ENCODE measurements at regions not wholly inside any gene's neighbourhood (a gene's known extent, or its start where the extent isn't known, plus 50 kb on each side); places are given as distances from the start of the nearest gene placed in this dataset.

DNA sequence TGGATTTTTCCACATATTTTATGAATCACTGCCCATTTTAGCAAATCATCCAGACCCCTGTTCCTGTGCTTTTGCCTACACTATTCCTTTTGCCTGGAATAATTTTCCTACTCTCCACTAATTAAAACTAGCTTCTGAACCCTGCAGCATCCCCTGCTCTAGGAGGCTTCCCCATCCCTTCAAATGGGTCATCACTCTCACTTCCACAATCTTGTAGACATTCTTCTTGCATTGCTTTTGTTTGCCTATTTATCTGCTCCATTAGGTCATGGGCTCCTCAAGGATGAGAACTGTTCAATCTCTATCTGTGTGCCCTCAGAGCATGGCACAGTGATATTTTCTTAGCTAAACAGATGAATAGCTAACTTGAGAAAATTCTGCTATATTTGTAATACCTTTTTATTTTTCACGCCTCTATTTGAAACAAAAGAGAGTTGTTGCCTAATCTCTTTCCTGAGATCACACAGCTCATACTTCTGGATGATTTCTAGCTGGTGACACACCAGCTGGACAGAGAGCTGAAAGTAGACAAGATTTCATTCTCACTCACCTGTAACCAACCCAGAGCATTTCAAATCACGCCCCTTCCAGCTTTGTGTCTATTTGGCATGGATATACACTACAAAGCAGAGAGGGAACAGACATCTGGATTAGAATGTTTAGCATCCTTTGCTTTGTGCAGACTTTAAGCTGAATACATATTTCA, 466.0 kb downstream of the FOXO1 start:
- no peak for TF ChIP-seq CTCF (IDR thresholded peaks at IDR 0.05)
- TF ChIP-seq EZH2phosphoT487 (IDR thresholded peaks at IDR 0.05): no peak
- no peak for TF ChIP-seq EZH2 (IDR thresholded peaks at IDR 0.05)
- Histone ChIP-seq H3K36me3 (no peaks in the 10 kb centered on the region), H3K27me3 (no peaks in the 10 kb centered on the region), H4K20me1 (ENCODE audit: low read depth) (no peaks in the 10 kb centered on the region), H3K27ac (no peak overlapping the region), H3K4me1 (no peaks in the 10 kb centered on the region), H3K4me3 (no peak overlapping the region), H3K9ac (no peak overlapping the region), H3K4me2 (no peak overlapping the region), H3F3A (ENCODE audit: low read depth) (no peaks in the 10 kb centered on the region), H3K79me2 (ENCODE audit: low read depth) (no peaks in the 10 kb centered on the region), H2AFZ (replicated peaks) (no peak overlapping the region), H3K9me3 (ENCODE audit: low read depth) (no peaks in the 10 kb centered on the region)
- H3K4me1 Mint-ChIP-seq: peaks cover 6% of the 10 kb centered on the region
- H3K4me3 Mint-ChIP-seq: no peak overlapping the region
- H3K9me3 Mint-ChIP-seq: no peaks in the 10 kb centered on the region
- no peaks in the 10 kb centered on the region for H3K36me3 Mint-ChIP-seq
- no peaks in the 10 kb centered on the region for H3K27me3 Mint-ChIP-seq (ENCODE audit: insufficient read depth, low read depth)
- DNase-seq (ENCODE audit: low spot score): no peak
- H3K27ac Mint-ChIP-seq: no peak overlapping the region

GRCh38 chr13:40204246-40204645, 462.2 kb downstream of the FOXO1 start:
- H3K36me3 ChIP-seq: no peaks in the 10 kb centered on the region
- H3K4me3 Mint-ChIP-seq: no peak overlapping the region
- DNase-seq (ENCODE audit: low spot score): no peak
- H3K79me2 ChIP-seq (ENCODE audit: low read depth): no peaks in the 10 kb centered on the region
- H3K4me2 ChIP-seq: no peak overlapping the region
- H3K27ac Mint-ChIP-seq: no peak overlapping the region
- H3K9me3 ChIP-seq (ENCODE audit: low read depth): no peaks in the 10 kb centered on the region
- H3K4me1 ChIP-seq: no peaks in the 10 kb centered on the region
- no peak overlapping the region for H3K9ac ChIP-seq
- H3K4me1 Mint-ChIP-seq: peaks cover 7% of the 10 kb centered on the region
- H3K27me3 Mint-ChIP-seq (ENCODE audit: insufficient read depth, low read depth): no peaks in the 10 kb centered on the region
- H2AFZ ChIP-seq (replicated peaks): no peak overlapping the region
- TF ChIP-seq EZH2phosphoT487 (IDR thresholded peaks at IDR 0.05) (no peak), CTCF (IDR thresholded peaks at IDR 0.05) (no peak), EZH2 (IDR thresholded peaks at IDR 0.05) (no peak)
- H3F3A ChIP-seq (ENCODE audit: low read depth): no peaks in the 10 kb centered on the region
- no peaks in the 10 kb centered on the region for H3K9me3 Mint-ChIP-seq
- H3K27me3 ChIP-seq: no peaks in the 10 kb centered on the region
- H3K27ac ChIP-seq: no peak overlapping the region
- H3K4me3 ChIP-seq: no peak overlapping the region
- H3K36me3 Mint-ChIP-seq: no peaks in the 10 kb centered on the region
- no peaks in the 10 kb centered on the region for H4K20me1 ChIP-seq (ENCODE audit: low read depth)

GRCh38 chr13:40205771-40206240, 460.6 kb downstream of the FOXO1 start:
- H3K27me3 ChIP-seq: no peaks in the 10 kb centered on the region
- no peaks in the 10 kb centered on the region for H4K20me1 ChIP-seq (ENCODE audit: low read depth)
- no peaks in the 10 kb centered on the region for H3K9me3 Mint-ChIP-seq
- H3K4me1 Mint-ChIP-seq: peaks cover 8% of the 10 kb centered on the region
- H3K9ac ChIP-seq: no peak overlapping the region
- no peak overlapping the region for H3K4me2 ChIP-seq
- no peaks in the 10 kb centered on the region for H3K79me2 ChIP-seq (ENCODE audit: low read depth)
- H3K4me3 ChIP-seq: no peak overlapping the region
- H3K4me3 Mint-ChIP-seq: no peak overlapping the region
- no peaks in the 10 kb centered on the region for H3K9me3 ChIP-seq (ENCODE audit: low read depth)
- no peaks in the 10 kb centered on the region for H3F3A ChIP-seq (ENCODE audit: low read depth)
- H3K27ac Mint-ChIP-seq: no peak overlapping the region
- H3K4me1 ChIP-seq: no peaks in the 10 kb centered on the region
- H3K27ac ChIP-seq: no peak overlapping the region
- H2AFZ ChIP-seq (replicated peaks): no peak overlapping the region
- no peaks in the 10 kb centered on the region for H3K36me3 Mint-ChIP-seq
- H3K27me3 Mint-ChIP-seq (ENCODE audit: insufficient read depth, low read depth): no peaks in the 10 kb centered on the region
- DNase-seq (ENCODE audit: low spot score): no peak
- TF ChIP-seq EZH2phosphoT487 (IDR thresholded peaks at IDR 0.05): no peak
- TF ChIP-seq EZH2 (IDR thresholded peaks at IDR 0.05): no peak
- TF ChIP-seq CTCF (IDR thresholded peaks at IDR 0.05): no peak
- H3K36me3 ChIP-seq: no peaks in the 10 kb centered on the region
